ENCODE measurements at regions not wholly inside any gene's neighbourhood (a gene's known extent, or its start where the extent isn't known, plus 50 kb on each side); places are given as distances from the start of the nearest gene placed in this dataset.

GRCh38 chr10:130493021-130493420 is 356.8 kb downstream of the GLRX3 start:
- no peak overlapping the region for H2AFZ ChIP-seq (ENCODE audit: low read length)
- TF ChIP-seq EZH2phosphoT487 (IDR thresholded peaks at IDR 0.05; ENCODE audit: borderline replicate concordance) (no peak), CTCF (conservative IDR thresholded peaks at IDR 0.05; ENCODE audit: low read length) (no peak)
- no peaks in the 10 kb centered on the region for H3K79me2 ChIP-seq (ENCODE audit: insufficient read depth, low read length)
- H3K9ac ChIP-seq (ENCODE audit: low read depth, low read length, poor library complexity, severe bottlenecking), result no peak overlapping the region
- H3K9me3 ChIP-seq (ENCODE audit: insufficient read depth, low read depth, low read length), result peaks cover 28% of the 10 kb centered on the region; the same call in 1 of the 2 replicates
- H3F3A ChIP-seq (ENCODE audit: low read depth), result no peaks in the 10 kb centered on the region
- no peaks in the 10 kb centered on the region for H4K20me1 ChIP-seq (ENCODE audit: insufficient read depth, low read length, poor library complexity, severe bottlenecking)
- H3K36me3 ChIP-seq (ENCODE audit: insufficient read depth, low read length), result no peaks in the 10 kb centered on the region
- no peaks in the 10 kb centered on the region for H3K27me3 ChIP-seq (ENCODE audit: insufficient read depth, low read length, poor library complexity, severe bottlenecking)
- no peak overlapping the region for H3K4me2 ChIP-seq (ENCODE audit: low read depth, low read length, poor library complexity, severe bottlenecking)
- no peaks in the 10 kb centered on the region for H3K4me1 ChIP-seq (ENCODE audit: insufficient read depth, low read length, poor library complexity, severe bottlenecking)
- H3K4me3 ChIP-seq (ENCODE audit: low read length, poor library complexity, severe bottlenecking), result no peak overlapping the region
- H3K9me2 ChIP-seq (replicated peaks; ENCODE audit: low read depth, low read length), result no peaks in the 10 kb centered on the region

- no peak for TF ChIP-seq EZH2phosphoT487 (IDR thresholded peaks at IDR 0.05; ENCODE audit: borderline replicate concordance)
- no peak for TF ChIP-seq CTCF (conservative IDR thresholded peaks at IDR 0.05; ENCODE audit: low read length)
- no peaks in the 10 kb centered on the region for H3K27me3 ChIP-seq (ENCODE audit: insufficient read depth, low read length, poor library complexity, severe bottlenecking)
Measured at GRCh38 chr10:130493446-130494145, 357.4 kb downstream of the GLRX3 start.

GRCh38 chr10:130495116-130495862 is 359.1 kb downstream of the GLRX3 start:
- Histone ChIP-seq H3K79me2 (ENCODE audit: insufficient read depth, low read length) (no peaks in the 10 kb centered on the region), H4K20me1 (ENCODE audit: insufficient read depth, low read length, poor library complexity, severe bottlenecking) (no peaks in the 10 kb centered on the region), H3K9me2 (replicated peaks; ENCODE audit: low read depth, low read length) (no peaks in the 10 kb centered on the region), H3F3A (ENCODE audit: low read depth) (no peaks in the 10 kb centered on the region), H3K9ac (ENCODE audit: low read depth, low read length, poor library complexity, severe bottlenecking) (no peak overlapping the region), H2AFZ (ENCODE audit: low read length) (no peak overlapping the region), H3K36me3 (ENCODE audit: insufficient read depth, low read length) (no peaks in the 10 kb centered on the region), H3K4me2 (ENCODE audit: low read depth, low read length, poor library complexity, severe bottlenecking) (no peak overlapping the region), H3K9me3 (ENCODE audit: insufficient read depth, low read depth, low read length) (peaks cover 27% of the 10 kb centered on the region; the same call in 1 of the 2 replicates), H3K4me3 (ENCODE audit: low read length, poor library complexity, severe bottlenecking) (no peak overlapping the region), H3K27me3 (ENCODE audit: insufficient read depth, low read length, poor library complexity, severe bottlenecking) (no peaks in the 10 kb centered on the region), H3K4me1 (ENCODE audit: insufficient read depth, low read length, poor library complexity, severe bottlenecking) (no peaks in the 10 kb centered on the region)
- no peak for TF ChIP-seq CTCF (conservative IDR thresholded peaks at IDR 0.05; ENCODE audit: low read length)
- no peak for TF ChIP-seq EZH2phosphoT487 (IDR thresholded peaks at IDR 0.05; ENCODE audit: borderline replicate concordance)

More at GRCh38 chr10:130493446-130494145, 357.4 kb downstream of the GLRX3 start:
- no peak overlapping the region for H3K9ac ChIP-seq (ENCODE audit: low read depth, low read length, poor library complexity, severe bottlenecking)
- no peaks in the 10 kb centered on the region for H3K4me1 ChIP-seq (ENCODE audit: insufficient read depth, low read length, poor library complexity, severe bottlenecking)
- no peaks in the 10 kb centered on the region for H3F3A ChIP-seq (ENCODE audit: low read depth)
- no peaks in the 10 kb centered on the region for H4K20me1 ChIP-seq (ENCODE audit: insufficient read depth, low read length, poor library complexity, severe bottlenecking)
- H3K36me3 ChIP-seq (ENCODE audit: insufficient read depth, low read length), result no peaks in the 10 kb centered on the region
- no peaks in the 10 kb centered on the region for H3K9me2 ChIP-seq (replicated peaks; ENCODE audit: low read depth, low read length)
- no peaks in the 10 kb centered on the region for H3K79me2 ChIP-seq (ENCODE audit: insufficient read depth, low read length)
- no peak overlapping the region for H3K4me3 ChIP-seq (ENCODE audit: low read length, poor library complexity, severe bottlenecking)
- no peak overlapping the region for H2AFZ ChIP-seq (ENCODE audit: low read length)
- no peak overlapping the region for H3K4me2 ChIP-seq (ENCODE audit: low read depth, low read length, poor library complexity, severe bottlenecking)
- H3K9me3 ChIP-seq (ENCODE audit: insufficient read depth, low read depth, low read length), result peaks cover 28% of the 10 kb centered on the region; the same call in 1 of the 2 replicates
